ENCODE measurements at regions not wholly inside any gene's neighbourhood (a gene's known extent, or its start where the extent isn't known, plus 50 kb on each side); places are given as distances from the start of the nearest gene placed in this dataset.

DNA sequence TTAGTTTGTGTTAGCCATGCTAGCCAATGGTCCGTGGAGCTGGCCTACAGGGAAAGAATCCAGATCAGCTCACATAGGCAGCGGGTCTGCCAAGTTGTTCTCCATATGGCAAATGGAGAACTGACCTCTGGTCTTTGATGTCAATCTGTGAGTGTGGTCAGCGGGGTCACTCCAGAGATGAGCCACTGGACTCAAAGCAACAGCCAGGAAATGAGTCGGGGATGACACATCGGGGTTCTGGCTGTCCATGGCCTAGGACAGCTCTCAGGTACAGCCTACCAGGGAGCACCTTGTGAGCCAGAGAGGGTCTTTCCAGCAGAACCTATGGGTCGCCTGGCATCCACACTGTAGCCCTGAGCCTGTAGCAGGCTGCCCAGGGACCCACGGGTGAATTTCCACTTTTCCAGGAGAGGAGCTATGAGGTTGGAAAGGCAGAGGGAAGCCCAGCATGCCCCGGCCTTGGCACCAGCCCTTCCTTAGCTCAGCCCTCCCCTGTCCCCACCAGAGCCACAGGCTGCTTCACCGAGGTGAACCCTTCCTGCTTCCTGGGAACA, 203.0 kb upstream of the TNRC6C start:
- TF ChIP-seq CTCF (IDR thresholded peaks at IDR 0.05) (no peak), POLR2AphosphoS5 (IDR thresholded peaks at IDR 0.05) (no peak), POLR2A (IDR thresholded peaks at IDR 0.05; ENCODE audit: low read depth) (no peak)
